Mucosa of rectum (tissue), 2 donors: ENCODE measurements at regions not wholly inside any gene's neighbourhood (a gene's known extent, or its start where the extent isn't known, plus 50 kb on each side); places are given as distances from the start of the nearest gene placed in this dataset.
"Not testable (repeated sequence)": the region's sequence is repeated elsewhere in the genome, so short reads cannot be mapped to it uniquely, and the experiment has no call there.

Experiments used
- H3K27ac ChIP-seq, 2 donors: one replicate each; pipeline ENCODE4 v1.7.0; 2013; ENCODE audit warnings: inconsistent platforms in 2 of 2, low read depth in 2 of 2, low read length in 2 of 2
- H3K27me3 ChIP-seq, 2 donors: one replicate each; pipeline ENCODE4 v1.7.0; 2013; ENCODE audit warnings: low read length in 2 of 2; ENCODE audit not compliant: control insufficient read depth in 2 of 2, insufficient read depth in 2 of 2
- H3K36me3 ChIP-seq, 2 donors: one replicate each; pipeline ENCODE4 v1.7.0; 2013; ENCODE audit warnings: low read length in 2 of 2; ENCODE audit not compliant: control insufficient read depth in 2 of 2, insufficient read depth in 2 of 2
- H3K4me1 ChIP-seq, 2 donors: one replicate each; pipeline ENCODE4 v1.7.0; 2013; ENCODE audit warnings: low read length in 2 of 2, mild to moderate bottlenecking in 1 of 2; ENCODE audit not compliant: control insufficient read depth in 2 of 2, insufficient read depth in 2 of 2
- H3K4me3 ChIP-seq, 2 donors: one replicate each; pipeline ENCODE4 v1.7.0; 2013; ENCODE audit warnings: low read length in 2 of 2
- H3K9ac ChIP-seq, 2 donors: one replicate each; pipeline ENCODE4 v1.7.0; 2013; ENCODE audit warnings: low read length in 2 of 2, low read depth in 1 of 2, mild to moderate bottlenecking in 1 of 2
- H3K9me3 ChIP-seq, 2 donors: one replicate each; pipeline ENCODE4 v1.7.0; 2013; ENCODE audit warnings: low read length in 2 of 2; ENCODE audit not compliant: control insufficient read depth in 2 of 2
- donor health status: healthy.
- donor health status: Normal muscosa, but diverticular disease.

DNA sequence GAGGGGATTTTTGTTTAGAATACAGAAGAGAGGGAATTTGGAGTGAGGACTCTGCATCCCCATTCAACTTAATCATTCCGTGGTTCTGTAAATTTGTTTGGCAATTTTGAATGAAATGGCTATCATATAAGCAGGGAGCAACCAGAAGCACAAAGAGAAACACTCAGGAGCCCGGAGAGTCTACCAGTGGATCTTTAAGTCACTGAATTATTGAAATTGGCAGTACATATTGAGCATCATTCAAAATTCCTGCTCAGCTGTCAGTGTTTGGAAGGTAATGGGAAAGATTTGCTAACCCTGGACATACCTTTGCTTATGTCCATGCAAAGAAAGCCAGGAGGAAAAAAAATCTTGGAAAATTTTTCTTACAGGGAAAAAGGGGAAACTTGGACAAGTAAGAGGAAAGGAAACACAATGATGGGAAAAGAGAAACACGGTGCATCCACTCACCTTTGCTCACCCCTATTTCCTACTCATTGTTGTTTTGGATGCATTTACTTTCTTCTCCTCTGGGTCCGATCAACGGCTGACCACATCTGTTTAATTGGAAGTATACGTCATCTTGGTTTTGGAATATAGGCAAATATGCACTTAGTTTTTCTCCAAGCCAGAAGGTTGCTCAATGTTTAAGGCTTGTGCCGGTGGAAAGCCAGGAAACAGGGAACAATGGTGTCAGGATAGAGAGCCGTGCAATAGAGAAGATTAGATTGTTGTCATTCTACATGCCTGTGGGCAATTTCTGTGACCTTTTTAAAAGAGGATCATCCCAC, 243.0 kb upstream of the LYPLAL1 start:
- Histone ChIP-seq H3K9ac (no peak overlapping the region), H3K9me3 (no peaks in the 10 kb centered on the region), H3K4me1 (no peaks in the 10 kb centered on the region), H3K27ac (no peak overlapping the region), H3K36me3 (no peaks in the 10 kb centered on the region), H3K4me3 (no peak overlapping the region), H3K27me3 (no peaks in the 10 kb centered on the region)

DNA sequence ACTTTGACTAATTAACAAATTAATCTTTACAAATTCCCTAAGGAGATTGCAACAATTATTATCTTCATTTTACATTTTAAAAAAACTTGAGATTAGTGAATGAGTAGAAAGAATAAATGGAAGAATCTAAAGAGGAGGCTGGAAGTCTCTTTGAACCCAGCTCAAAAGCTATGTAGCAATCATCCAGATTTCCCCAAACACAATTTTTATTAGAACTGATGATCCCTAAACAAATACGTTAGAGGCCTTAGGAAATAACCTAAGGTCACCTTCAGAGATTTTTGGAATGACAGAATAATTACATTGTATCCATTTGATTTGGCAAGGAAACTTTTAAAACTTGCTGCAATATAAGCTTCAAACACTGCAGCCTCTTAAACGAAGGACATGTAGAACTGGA, 242.4 kb upstream of the LYPLAL1 start:
- no peaks in the 10 kb centered on the region for H3K36me3 ChIP-seq
- H3K9ac ChIP-seq: no peak overlapping the region
- H3K4me3 ChIP-seq: no peak overlapping the region
- no peaks in the 10 kb centered on the region for H3K4me1 ChIP-seq
- no peak overlapping the region for H3K27ac ChIP-seq
- H3K9me3 ChIP-seq: no peaks in the 10 kb centered on the region
- H3K27me3 ChIP-seq: no peaks in the 10 kb centered on the region

GRCh38 chr1:218933513-218933912, 240.2 kb upstream of the LYPLAL1 start:
- H3K4me1 ChIP-seq: no peaks in the 10 kb centered on the region
- no peak overlapping the region for H3K4me3 ChIP-seq
- H3K27me3 ChIP-seq: no peaks in the 10 kb centered on the region
- H3K9ac ChIP-seq: no peak overlapping the region
- H3K36me3 ChIP-seq: no peaks in the 10 kb centered on the region
- H3K9me3 ChIP-seq: peaks cover 0 to 2% of the 10 kb centered on the region in 2 donors
- H3K27ac ChIP-seq: no peak overlapping the region

GRCh38 chr1:218935408-218935807, 238.3 kb upstream of the LYPLAL1 start:
- not testable (repeated sequence) for H3K9me3 ChIP-seq, H3K36me3 ChIP-seq, H3K4me1 ChIP-seq, H3K9ac ChIP-seq, H3K27me3 ChIP-seq, H3K27ac ChIP-seq, H3K4me3 ChIP-seq

GRCh38 chr1:218938259-218938658, 235.4 kb upstream of the LYPLAL1 start:
- H3K9me3 ChIP-seq: peaks cover 0 to 2% of the 10 kb centered on the region in 2 donors
- no peaks in the 10 kb centered on the region for H3K27me3 ChIP-seq
- no peak overlapping the region for H3K27ac ChIP-seq
- H3K9ac ChIP-seq: no peak overlapping the region
- no peaks in the 10 kb centered on the region for H3K36me3 ChIP-seq
- H3K4me3 ChIP-seq: no peak overlapping the region
- no peaks in the 10 kb centered on the region for H3K4me1 ChIP-seq

GRCh38 chr1:218939095-218939494, 234.6 kb upstream of the LYPLAL1 start:
- no peaks in the 10 kb centered on the region for H3K36me3 ChIP-seq
- H3K9ac ChIP-seq: no peak overlapping the region
- no peaks in the 10 kb centered on the region for H3K27me3 ChIP-seq
- peaks cover 0 to 2% of the 10 kb centered on the region in 2 donors for H3K9me3 ChIP-seq
- no peak overlapping the region for H3K27ac ChIP-seq
- no peaks in the 10 kb centered on the region for H3K4me1 ChIP-seq
- no peak overlapping the region for H3K4me3 ChIP-seq

GRCh38 chr1:218942431-218942830, 231.2 kb upstream of the LYPLAL1 start:
- Histone ChIP-seq H3K36me3 (no peaks in the 10 kb centered on the region), H3K4me1 (no peaks in the 10 kb centered on the region), H3K4me3 (no peak overlapping the region), H3K9me3 (no peaks in the 10 kb centered on the region), H3K27me3 (no peaks in the 10 kb centered on the region), H3K9ac (no peak overlapping the region), H3K27ac (no peak overlapping the region)

- Histone ChIP-seq H3K27me3 (no peaks in the 10 kb centered on the region), H3K4me1 (no peaks in the 10 kb centered on the region), H3K36me3 (no peaks in the 10 kb centered on the region), H3K9ac (no peak overlapping the region), H3K27ac (no peak overlapping the region), H3K4me3 (no peak overlapping the region), H3K9me3 (no peaks in the 10 kb centered on the region)
Observed at GRCh38 chr1:218943371-218943770, 230.3 kb upstream of the LYPLAL1 start.

- no peaks in the 10 kb centered on the region for H3K27me3 ChIP-seq
- no peaks in the 10 kb centered on the region for H3K4me1 ChIP-seq
- no peaks in the 10 kb centered on the region for H3K36me3 ChIP-seq
- no peak overlapping the region for H3K4me3 ChIP-seq
- H3K9me3 ChIP-seq: no peaks in the 10 kb centered on the region
- no peak overlapping the region for H3K9ac ChIP-seq
- H3K27ac ChIP-seq: no peak overlapping the region
Observed at GRCh38 chr1:218945050-218945449, 228.6 kb upstream of the LYPLAL1 start.

DNA sequence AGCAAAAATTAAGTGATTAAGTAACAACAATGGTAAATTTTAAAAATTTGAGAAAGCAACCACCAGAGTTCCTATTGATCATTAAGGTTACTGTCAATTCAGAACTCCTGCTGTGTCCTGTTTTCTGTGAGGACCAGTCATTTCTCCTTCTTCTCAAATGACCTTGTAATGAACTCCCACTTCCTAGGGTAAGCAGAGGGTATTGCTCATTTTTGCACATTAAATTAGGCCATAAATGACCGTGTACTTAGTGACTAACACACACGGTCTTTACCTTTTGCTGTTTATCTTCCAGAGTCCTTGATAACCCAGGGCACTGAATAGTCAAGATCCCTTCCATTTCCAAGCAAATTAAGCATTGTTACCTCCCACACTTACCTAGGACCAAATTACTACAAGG, 227.5 kb upstream of the LYPLAL1 start:
- Histone ChIP-seq H3K27me3 (no peaks in the 10 kb centered on the region), H3K4me1 (no peaks in the 10 kb centered on the region), H3K27ac (no peak overlapping the region), H3K9me3 (no peaks in the 10 kb centered on the region), H3K9ac (no peak overlapping the region), H3K36me3 (no peaks in the 10 kb centered on the region), H3K4me3 (no peak overlapping the region)
